Trophoblast cell (in vitro differentiated cells and primary cell): ENCODE measurements at regions not wholly inside any gene's neighbourhood (a gene's known extent, or its start where the extent isn't known, plus 50 kb on each side); places are given as distances from the start of the nearest gene placed in this dataset.

Source experiments
- DNase-seq, 2 donors: peaks; one replicate each; pipeline ENCODE4 v3.0.0-alpha.2; 2016
- H2AFZ ChIP-seq: 2 replicates; pipeline ENCODE4 v1.6.1; 2013; ENCODE audit warnings: low read length, moderate library complexity, mild to moderate bottlenecking; ENCODE audit not compliant: insufficient read depth, poor library complexity
- H2AK5ac ChIP-seq: 2 replicates; pipeline ENCODE4 v1.6.1; 2013; ENCODE audit warnings: mild to moderate bottlenecking, low read length
- H2BK120ac ChIP-seq: 2 replicates; pipeline ENCODE4 v1.6.1; 2013; ENCODE audit warnings: low read length, mild to moderate bottlenecking, moderate library complexity; ENCODE audit not compliant: insufficient read depth, poor library complexity
- H2BK12ac ChIP-seq: 2 replicates; pipeline ENCODE4 v1.6.1; 2013; ENCODE audit warnings: mild to moderate bottlenecking, low read length, moderate library complexity
- H2BK5ac ChIP-seq: 2 replicates; pipeline ENCODE4 v1.6.1; 2013; ENCODE audit warnings: low read length, low read depth, moderate library complexity, mild to moderate bottlenecking; ENCODE audit not compliant: poor library complexity
- H3K14ac ChIP-seq: 2 replicates; pipeline ENCODE4 v1.6.1; 2013; ENCODE audit warnings: mild to moderate bottlenecking, low read length
- H3K18ac ChIP-seq: 2 replicates; pipeline ENCODE4 v1.6.1; 2013; ENCODE audit warnings: mild to moderate bottlenecking, low read length
- H3K23ac ChIP-seq: 2 replicates; pipeline ENCODE4 v1.6.1; 2013; ENCODE audit warnings: low read length
- H3K27ac ChIP-seq: 2 replicates; pipeline ENCODE4 v1.5.1; 2013; ENCODE audit warnings: low read depth, mild to moderate bottlenecking, inconsistent platforms, low read length, moderate library complexity
- H3K27me3 ChIP-seq: 2 replicates; pipeline ENCODE4 v1.6.1; 2013; ENCODE audit warnings: inconsistent platforms, mild to moderate bottlenecking, low read length, moderate library complexity; ENCODE audit not compliant: insufficient read depth
- H3K36me3 ChIP-seq, 2 experiments: 1 replicate in 1 of 2; 2 replicates in 1 of 2; pipeline ENCODE4 v1.6.1; 2013; ENCODE audit warnings: low read length in 2 of 2, mild to moderate bottlenecking in 2 of 2, moderate library complexity in 1 of 2; ENCODE audit not compliant: insufficient read depth in 2 of 2, control insufficient read depth in 1 of 2
- H3K4ac ChIP-seq: 2 replicates; pipeline ENCODE4 v1.6.1; 2013; ENCODE audit warnings: low read depth, mild to moderate bottlenecking, low read length, moderate library complexity
- H3K4me1 ChIP-seq, 2 experiments: 1 replicate in 1 of 2; 2 replicates in 1 of 2; pipeline ENCODE4 v1.6.1; 2013; ENCODE audit warnings: low read length in 2 of 2, mild to moderate bottlenecking in 2 of 2, moderate library complexity in 1 of 2; ENCODE audit not compliant: insufficient read depth in 2 of 2, control insufficient read depth in 1 of 2
- H3K4me2 ChIP-seq: 2 replicates; pipeline ENCODE4 v1.6.1; 2013; ENCODE audit warnings: inconsistent platforms, mild to moderate bottlenecking, low read length, moderate library complexity
- H3K4me3 ChIP-seq: 2 replicates; pipeline ENCODE4 v1.5.1; 2013; ENCODE audit warnings: mild to moderate bottlenecking, low read depth, low read length, inconsistent platforms
- H3K79me1 ChIP-seq: one replicate; pipeline ENCODE4 v1.6.1; 2013; ENCODE audit warnings: low read length
- H3K79me2 ChIP-seq: 2 replicates; pipeline ENCODE4 v1.6.1; 2013; ENCODE audit warnings: low read length, mild to moderate bottlenecking; ENCODE audit not compliant: control insufficient read depth, insufficient read depth, poor library complexity
- H3K9ac ChIP-seq: 2 replicates; pipeline ENCODE4 v1.6.1; 2013; ENCODE audit warnings: mild to moderate bottlenecking, low read length
- H3K9me3 ChIP-seq: 2 replicates; pipeline ENCODE4 v1.6.1; 2013; ENCODE audit warnings: low read depth, mild to moderate bottlenecking, control low read depth, inconsistent platforms, low read length; ENCODE audit not compliant: insufficient read depth
- H4K12ac ChIP-seq: 2 replicates; pipeline ENCODE4 v1.6.1; 2013; ENCODE audit warnings: low read depth, mild to moderate bottlenecking, low read length, moderate library complexity
- H4K8ac ChIP-seq: 2 replicates; pipeline ENCODE4 v1.6.1; 2013; ENCODE audit warnings: low read depth, mild to moderate bottlenecking, low read length, moderate library complexity
- H4K91ac ChIP-seq: one replicate; pipeline ENCODE4 v1.6.1; 2013; ENCODE audit warnings: low read depth, mild to moderate bottlenecking, low read length, moderate library complexity
- WGBS: extraction: QIAGEN DNeasy Blood & Tissue Kit; methylation state at CpG from one replicate; pipeline ENCODE4 v1.1.7; 2013; ENCODE audit warnings: missing lambda C conversion rate; ENCODE audit not compliant: insufficient read length, insufficient coverage; ENCODE audit errors: extremely low coverage; 5-methylcytosine and 5-hydroxymethylcytosine counted together

GRCh38 chr15:69729167-69729748 lies 276.6 kb downstream of the RPLP1 start:
- no peaks in the 10 kb centered on the region for H3K36me3 ChIP-seq
- no peak overlapping the region for H2AK5ac ChIP-seq
- no peak overlapping the region for H2BK120ac ChIP-seq
- no peaks in the 10 kb centered on the region for H3K79me2 ChIP-seq
- no peak overlapping the region for H2AFZ ChIP-seq
- H4K91ac ChIP-seq: no peak overlapping the region
- H3K23ac ChIP-seq: no peak overlapping the region
- H3K9ac ChIP-seq: no peak overlapping the region
- H3K14ac ChIP-seq: no peak overlapping the region
- no peak overlapping the region for H2BK5ac ChIP-seq
- H3K4ac ChIP-seq: no peak overlapping the region
- peaks cover 10 to 14% of the 10 kb centered on the region in 2 experiments for H3K4me1 ChIP-seq
- WGBS: no CpG with 5 or more reads among the region's 9 CpGs
- H3K27ac ChIP-seq: no peak overlapping the region
- no peaks in the 10 kb centered on the region for H3K79me1 ChIP-seq
- DNase-seq: peak; percentile 16 to 55
- no peak overlapping the region for H3K4me2 ChIP-seq
- no peak overlapping the region for H4K12ac ChIP-seq
- H3K27me3 ChIP-seq: no peaks in the 10 kb centered on the region
- no peak overlapping the region for H3K4me3 ChIP-seq
- H3K9me3 ChIP-seq: no peaks in the 10 kb centered on the region
- H4K8ac ChIP-seq: no peak overlapping the region
- no peak overlapping the region for H3K18ac ChIP-seq
- no peak overlapping the region for H2BK12ac ChIP-seq

GRCh38 chr15:69730281-69731080 lies 277.9 kb downstream of the RPLP1 start:
- Histone ChIP-seq H3K18ac (no peak overlapping the region), H3K79me1 (no peaks in the 10 kb centered on the region), H3K4me1 (peaks cover 12 to 14% of the 10 kb centered on the region in 2 experiments), H3K27ac (peak overlapping the region; percentile 7), H4K8ac (no peak overlapping the region), H4K12ac (no peak overlapping the region), H3K9me3 (no peaks in the 10 kb centered on the region), H3K9ac (no peak overlapping the region), H2BK12ac (no peak overlapping the region), H2BK120ac (no peak overlapping the region), H2AFZ (no peak overlapping the region), H3K4me3 (no peak overlapping the region), H3K79me2 (no peaks in the 10 kb centered on the region), H3K36me3 (no peaks in the 10 kb centered on the region), H3K4me2 (no peak overlapping the region), H3K23ac (no peak overlapping the region), H2AK5ac (no peak overlapping the region), H4K91ac (no peak overlapping the region), H3K4ac (no peak overlapping the region), H3K14ac (no peak overlapping the region), H3K27me3 (no peaks in the 10 kb centered on the region), H2BK5ac (no peak overlapping the region)
- DNase-seq: peak; percentile 93 to 96
- no CpG with 5 or more reads among the region's 13 CpGs for WGBS

- H3K79me2 ChIP-seq: no peaks in the 10 kb centered on the region
- H3K18ac ChIP-seq: no peak overlapping the region
- no peak overlapping the region for H2AFZ ChIP-seq
- H3K36me3 ChIP-seq: no peaks in the 10 kb centered on the region
- H3K9ac ChIP-seq: no peak overlapping the region
- H3K4me1 ChIP-seq: peaks cover 12 to 14% of the 10 kb centered on the region in 2 experiments
- H4K12ac ChIP-seq: no peak overlapping the region
- no peak overlapping the region for H4K91ac ChIP-seq
- no peak overlapping the region for H3K23ac ChIP-seq
- no peak overlapping the region for H3K4ac ChIP-seq
- H3K14ac ChIP-seq: no peak overlapping the region
- H3K9me3 ChIP-seq: no peaks in the 10 kb centered on the region
- no peak overlapping the region for H2AK5ac ChIP-seq
- no peak overlapping the region for H3K4me3 ChIP-seq
- no peak overlapping the region for H4K8ac ChIP-seq
- no peak overlapping the region for H2BK120ac ChIP-seq
- H3K27me3 ChIP-seq: no peaks in the 10 kb centered on the region
- no peak overlapping the region for H2BK5ac ChIP-seq
- WGBS: no CpG with 5 or more reads among the region's 2 CpGs
- H2BK12ac ChIP-seq: no peak overlapping the region
- H3K27ac ChIP-seq: peak overlapping the region; percentile 27
- no peaks in the 10 kb centered on the region for H3K79me1 ChIP-seq
- no peak overlapping the region for H3K4me2 ChIP-seq
- DNase-seq: no peak
Observed at GRCh38 chr15:69731081-69731330, 278.4 kb downstream of the RPLP1 start.

GRCh38 chr15:69731581-69731980 lies 279.0 kb downstream of the RPLP1 start:
- H3K4ac ChIP-seq: no peak overlapping the region
- H2AFZ ChIP-seq: no peak overlapping the region
- no peaks in the 10 kb centered on the region for H3K79me1 ChIP-seq
- H3K9me3 ChIP-seq: peaks cover 2% of the 10 kb centered on the region
- H2BK5ac ChIP-seq: no peak overlapping the region
- no peak overlapping the region for H3K27ac ChIP-seq
- H3K4me3 ChIP-seq: no peak overlapping the region
- no peaks in the 10 kb centered on the region for H3K36me3 ChIP-seq
- no peak overlapping the region for H3K23ac ChIP-seq
- H2BK120ac ChIP-seq: no peak overlapping the region
- no peaks in the 10 kb centered on the region for H3K27me3 ChIP-seq
- no CpG with 5 or more reads among the region's 3 CpGs for WGBS
- no peaks in the 10 kb centered on the region for H3K79me2 ChIP-seq
- H3K4me1 ChIP-seq: peaks cover 12 to 14% of the 10 kb centered on the region in 2 experiments
- H4K8ac ChIP-seq: no peak overlapping the region
- no peak overlapping the region for H4K91ac ChIP-seq
- no peak overlapping the region for H3K4me2 ChIP-seq
- no peak overlapping the region for H2BK12ac ChIP-seq
- H3K9ac ChIP-seq: no peak overlapping the region
- DNase-seq: peak; percentile 53 to 61
- no peak overlapping the region for H3K18ac ChIP-seq
- no peak overlapping the region for H2AK5ac ChIP-seq
- H4K12ac ChIP-seq: no peak overlapping the region
- no peak overlapping the region for H3K14ac ChIP-seq
